CD4-positive, alpha-beta T cell treated with Interleukin-4 for 1 hour (primary cell): ENCODE measurements at regions not wholly inside any gene's neighbourhood (a gene's known extent, or its start where the extent isn't known, plus 50 kb on each side); places are given as distances from the start of the nearest gene placed in this dataset.

Experiments
- DNase-seq, 2 donors: peaks; one replicate each; pipeline ENCODE4 v3.0.0-alpha.2; 2020 to 2022

- DNase-seq = no peak
These were observed 1106.2 kb upstream of the GJE1 start for GRCh38 chr6:141026504-141026903.

GRCh38 chr6:141024526-141024925 is 1108.2 kb upstream of the GJE1 start:
- DNase-seq = no peak

- DNase-seq = no peak
These were observed 1114.8 kb upstream of the GJE1 start for GRCh38 chr6:141017941-141018340.

- no peak for DNase-seq
These were observed 1131.8 kb upstream of the GJE1 start for GRCh38 chr6:141000917-141001316.

GRCh38 chr6:140993515-140993914 is 1139.2 kb upstream of the GJE1 start:
- no peak for DNase-seq

- DNase-seq = no peak
These were observed 1140.0 kb upstream of the GJE1 start for GRCh38 chr6:140992678-140993077.

- DNase-seq = no peak
These were observed 1143.9 kb upstream of the GJE1 start for GRCh38 chr6:140988780-140989179.

GRCh38 chr6:140987364-140988155 is 1145.2 kb upstream of the GJE1 start:
- no peak for DNase-seq

GRCh38 chr6:140985679-140986275 is 1146.9 kb upstream of the GJE1 start:
- no peak for DNase-seq

GRCh38 chr6:140980265-140980887 is 1152.3 kb upstream of the GJE1 start:
- no peak for DNase-seq

- no peak for DNase-seq
These were observed 1153.1 kb upstream of the GJE1 start for GRCh38 chr6:140979642-140980091.

- DNase-seq = no peak
These were observed 1155.3 kb upstream of the GJE1 start for GRCh38 chr6:140977403-140977802.

- no peak for DNase-seq
These were observed 1155.9 kb upstream of the GJE1 start for GRCh38 chr6:140976806-140977205.

GRCh38 chr6:140970485-140970884 is 1162.2 kb upstream of the GJE1 start:
- DNase-seq = no peak

GRCh38 chr6:140968062-140968461 is 1164.7 kb upstream of the GJE1 start:
- no peak for DNase-seq

GRCh38 chr6:140966676-140967075 is 1166.0 kb upstream of the GJE1 start:
- no peak for DNase-seq

GRCh38 chr6:140960566-140960965 is 1172.2 kb upstream of the GJE1 start:
- DNase-seq = no peak

- no peak for DNase-seq
These were observed 1175.3 kb upstream of the GJE1 start for GRCh38 chr6:140957386-140957785.

GRCh38 chr6:140956571-140957369 is 1176.0 kb upstream of the GJE1 start:
- no peak for DNase-seq

- no peak for DNase-seq
These were observed 1192.3 kb upstream of the GJE1 start for GRCh38 chr6:140940251-140940925.

- DNase-seq = no peak
These were observed 1199.8 kb upstream of the GJE1 start for GRCh38 chr6:140932909-140933308.

GRCh38 chr6:140931581-140931980 is 1201.1 kb upstream of the GJE1 start:
- no peak for DNase-seq

- DNase-seq = no peak
These were observed 1203.6 kb upstream of the GJE1 start for GRCh38 chr6:140929121-140929520.
